ENCODE measurements at regions not wholly inside any gene's neighbourhood (a gene's known extent, or its start where the extent isn't known, plus 50 kb on each side); places are given as distances from the start of the nearest gene placed in this dataset.

- Histone ChIP-seq H3K27ac (ENCODE audit: low read depth, low read length) (no peak overlapping the region), H3K36me3 (ENCODE audit: control insufficient read depth, insufficient read depth, low read length) (peaks cover 14% of the 10 kb centered on the region), H3K9ac (ENCODE audit: extremely low read depth, low read length, poor library complexity, severe bottlenecking) (no peak overlapping the region), H3K4me1 (ENCODE audit: control insufficient read depth, insufficient read depth, low read length) (peaks cover 4% of the 10 kb centered on the region), H3K4me3 (ENCODE audit: low read length) (no peak overlapping the region), H3K27me3 (ENCODE audit: control insufficient read depth, insufficient read depth, low read length, poor library complexity, severe bottlenecking) (no peaks in the 10 kb centered on the region), H3K9me3 (ENCODE audit: control insufficient read depth, low read length) (no peaks in the 10 kb centered on the region)
- Mint-ChIP-seq H3K4me3 (no peak overlapping the region), H3K27me3 (ENCODE audit: insufficient read depth) (no peaks in the 10 kb centered on the region), H3K4me1 (peaks cover 8% of the 10 kb centered on the region), H3K27ac (no peak overlapping the region), H3K9me3 (no peaks in the 10 kb centered on the region), H3K36me3 (ENCODE audit: low read depth) (peaks cover 9% of the 10 kb centered on the region)
- DNase-seq = no peak
- TF ChIP-seq CTCF (conservative IDR thresholded peaks at IDR 0.05) = no peak
- 94 to 96% methylated on average over 11 to 27 of the region's 27 CpGs for WGBS, 2 experiments (ENCODE audit: insufficient coverage in 1 of 2, insufficient read length in 1 of 2)
Measured at GRCh38 chr12:124493809-124494750, 73.3 kb downstream of the NCOR2 start.

DNA sequence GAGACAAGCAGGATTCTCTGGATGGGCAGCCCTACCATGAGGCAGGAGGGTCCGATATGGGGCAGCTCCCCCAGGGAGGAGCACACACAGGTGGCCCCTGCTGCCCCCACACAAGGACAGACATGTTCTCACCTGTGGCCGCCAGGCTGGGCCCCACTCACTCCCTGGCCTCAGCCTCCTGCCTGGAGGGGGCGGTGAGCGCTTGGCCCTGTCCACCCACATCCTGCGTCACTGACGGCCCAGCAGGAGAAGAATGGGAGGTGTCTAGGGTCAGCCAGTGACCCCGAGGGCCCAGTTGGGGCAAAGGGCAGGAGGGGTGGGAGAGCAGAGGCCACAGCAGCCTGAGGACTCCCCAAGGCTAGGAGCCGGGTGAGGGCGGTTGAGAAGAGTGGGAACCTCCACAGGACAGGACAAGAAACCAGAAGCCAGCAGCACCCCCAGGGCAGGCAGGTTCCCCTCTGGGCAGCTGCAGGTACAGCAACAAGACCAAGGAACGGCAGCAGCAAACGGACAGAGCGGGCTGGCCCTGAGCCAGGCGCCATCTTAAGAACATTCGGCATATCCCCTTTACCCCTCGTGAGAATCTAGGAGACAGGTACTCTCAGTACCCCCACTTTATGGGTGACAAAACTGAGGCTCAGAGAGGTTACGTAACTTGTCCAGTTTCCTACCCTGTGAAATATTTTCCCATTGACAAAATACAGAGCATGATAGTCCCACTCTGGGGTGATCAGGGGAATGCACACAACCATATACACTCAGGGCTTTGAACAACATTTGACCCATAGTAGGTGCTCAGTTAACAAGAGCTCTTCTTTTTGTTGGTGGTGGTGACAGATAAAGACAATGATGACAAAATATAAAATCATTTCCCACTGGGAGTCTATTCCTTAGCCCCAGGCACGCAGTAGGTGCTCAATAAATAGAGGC lies 74.3 kb downstream of the NCOR2 start:
- Mint-ChIP-seq H3K9me3 (no peaks in the 10 kb centered on the region), H3K27me3 (ENCODE audit: insufficient read depth) (no peaks in the 10 kb centered on the region), H3K36me3 (ENCODE audit: low read depth) (peaks cover 9% of the 10 kb centered on the region), H3K4me3 (no peak overlapping the region), H3K4me1 (peaks cover 8% of the 10 kb centered on the region), H3K27ac (no peak overlapping the region)
- Histone ChIP-seq H3K27me3 (ENCODE audit: control insufficient read depth, insufficient read depth, low read length, poor library complexity, severe bottlenecking) (no peaks in the 10 kb centered on the region), H3K27ac (ENCODE audit: low read depth, low read length) (peak overlapping the region; percentile 44), H3K4me3 (ENCODE audit: low read length) (no peak overlapping the region), H3K4me1 (ENCODE audit: control insufficient read depth, insufficient read depth, low read length) (peaks cover 4% of the 10 kb centered on the region), H3K36me3 (ENCODE audit: control insufficient read depth, insufficient read depth, low read length) (peaks cover 14% of the 10 kb centered on the region), H3K9me3 (ENCODE audit: control insufficient read depth, low read length) (no peaks in the 10 kb centered on the region), H3K9ac (ENCODE audit: extremely low read depth, low read length, poor library complexity, severe bottlenecking) (no peak overlapping the region)
- TF ChIP-seq CTCF (conservative IDR thresholded peaks at IDR 0.05) = no peak
- no peak for DNase-seq
- 81 to 83% methylated on average over 10 to 17 of the region's 17 CpGs for WGBS, 2 experiments (ENCODE audit: insufficient coverage in 1 of 2, insufficient read length in 1 of 2)

- H3K27ac ChIP-seq (ENCODE audit: low read depth, low read length) = no peak overlapping the region
- Mint-ChIP-seq H3K4me1 (peaks cover 3% of the 10 kb centered on the region), H3K36me3 (ENCODE audit: low read depth) (peaks cover 11% of the 10 kb centered on the region), H3K4me3 (no peak overlapping the region), H3K27ac (peak overlapping the region; percentile 20), H3K27me3 (ENCODE audit: insufficient read depth) (no peaks in the 10 kb centered on the region), H3K9me3 (no peaks in the 10 kb centered on the region)
- H3K9me3 ChIP-seq (ENCODE audit: control insufficient read depth, low read length) = no peaks in the 10 kb centered on the region
- no peaks in the 10 kb centered on the region for H3K4me1 ChIP-seq (ENCODE audit: control insufficient read depth, insufficient read depth, low read length)
- no peak for TF ChIP-seq CTCF (conservative IDR thresholded peaks at IDR 0.05)
- no peaks in the 10 kb centered on the region for H3K27me3 ChIP-seq (ENCODE audit: control insufficient read depth, insufficient read depth, low read length, poor library complexity, severe bottlenecking)
- WGBS, 2 experiments (ENCODE audit: insufficient coverage in 1 of 2, insufficient read length in 1 of 2) = 95 to 97% methylated on average over 18 to 20 of the region's 20 CpGs
- H3K4me3 ChIP-seq (ENCODE audit: low read length) = no peak overlapping the region
- H3K9ac ChIP-seq (ENCODE audit: extremely low read depth, low read length, poor library complexity, severe bottlenecking) = no peak overlapping the region
- peaks cover 14% of the 10 kb centered on the region for H3K36me3 ChIP-seq (ENCODE audit: control insufficient read depth, insufficient read depth, low read length)
- no peak for DNase-seq
Measured at GRCh38 chr12:124491856-124492420, 75.5 kb downstream of the NCOR2 start.

Data from endodermal cell (in vitro differentiated cells).